GM12878 (cell line): ENCODE measurements at regions not wholly inside any gene's neighbourhood (a gene's known extent, or its start where the extent isn't known, plus 50 kb on each side); places are given as distances from the start of the nearest gene placed in this dataset.

Source experiments
- BRCA1 ChIP-seq: IDR thresholded peaks from 2 replicates; pipeline ENCODE4 v1.6.1; 2011; ENCODE audit warnings: low read depth, low read length, improper control_type of control experiment
- CBX5 ChIP-seq: sonication (generic); IDR thresholded peaks from 2 replicates; pipeline ENCODE4 v1.6.1; 2016; ENCODE audit warnings: low read depth, moderate library complexity, mild to moderate bottlenecking, inconsistent platforms
- CREB1 ChIP-seq: IDR thresholded peaks from 2 replicates; pipeline ENCODE4 v1.6.1; 2012; ENCODE audit warnings: low read depth, mild to moderate bottlenecking, inconsistent platforms
- CTCF ChIP-seq, 3 experiments: IDR thresholded peaks in 2 of 3; conservative IDR thresholded peaks in 1 of 3; 2 replicates each; pipeline ENCODE4 v1.5.1; 2011; ENCODE audit warnings: low read depth in 3 of 3, low read length in 3 of 3, mild to moderate bottlenecking in 3 of 3, control low read depth in 2 of 3, moderate library complexity in 2 of 3, inconsistent platforms in 1 of 3, mixed read lengths in 1 of 3; ENCODE audit not compliant: control insufficient read depth in 2 of 3, insufficient read depth in 1 of 3; ENCODE audit errors: extremely low read depth in 1 of 3
- HDAC6 ChIP-seq: fragments of 200-600 bp; sonication (generic); IDR thresholded peaks from one replicate; pipeline ENCODE4 v1.8.0; 2017; ENCODE audit warnings: antibody characterized with exemption; ENCODE audit not compliant: unreplicated experiment
- JUNB ChIP-seq: IDR thresholded peaks from 2 replicates; pipeline ENCODE4 v1.6.1; 2016; ENCODE audit warnings: antibody characterized with exemption, mild to moderate bottlenecking
- PBX3 ChIP-seq: IDR thresholded peaks from 2 replicates; pipeline ENCODE4 v1.6.1; 2011; ENCODE audit warnings: mild to moderate bottlenecking, low read depth, low read length, moderate library complexity; ENCODE audit not compliant: insufficient replicate concordance
- POLR2A ChIP-seq: IDR thresholded peaks from 2 replicates; pipeline ENCODE4 v1.6.1; 2011; ENCODE audit warnings: low read depth, mild to moderate bottlenecking, low read length
- POLR2AphosphoS2 ChIP-seq: IDR thresholded peaks from 2 replicates; pipeline ENCODE4 v1.6.1; 2011; ENCODE audit warnings: low read depth, mild to moderate bottlenecking, low read length, improper control_type of control experiment, moderate library complexity
- SMAD1 ChIP-seq: fragments of 450-650 bp; IDR thresholded peaks from 2 replicates; pipeline ENCODE4 v1.6.1; 2018; ENCODE audit warnings: mild to moderate bottlenecking, low read depth; ENCODE audit not compliant: partially characterized antibody
- SRF ChIP-seq, 2 experiments: IDR thresholded peaks; 2 replicates each; pipeline ENCODE4 v1.6.1; 2011; ENCODE audit warnings: low read depth in 2 of 2, low read length in 2 of 2, mild to moderate bottlenecking in 1 of 2, moderate library complexity in 1 of 2
- TCF3 ChIP-seq: IDR thresholded peaks from 2 replicates; pipeline ENCODE4 v1.6.1; 2012; ENCODE audit warnings: low read depth, mild to moderate bottlenecking, low read length, borderline replicate concordance; ENCODE audit not compliant: insufficient read depth
- USF1 ChIP-seq: IDR thresholded peaks from 2 replicates; pipeline ENCODE4 v1.6.1; 2011; ENCODE audit warnings: borderline replicate concordance, low read depth, mild to moderate bottlenecking, moderate library complexity, mixed read lengths, low read length; ENCODE audit not compliant: insufficient read depth; ENCODE audit errors: extremely low read length
- ZNF274 ChIP-seq: IDR thresholded peaks from one replicate; pipeline ENCODE4 v1.8.0; 2011; ENCODE audit not compliant: insufficient read length, insufficient read depth

GRCh38 chr1:209104646-209105045 lies 478.9 kb upstream of the CAMK1G start:
- TF ChIP-seq CTCF (IDR thresholded peaks at IDR 0.05 in 2 of 3, conservative IDR thresholded peaks at IDR 0.05 in 1 of 3; ENCODE audit: control insufficient read depth in 2 of 3, extremely low read depth in 1 of 3, insufficient read depth in 1 of 3, low read depth in 3 of 3, low read length in 3 of 3): no peak
- no peak for TF ChIP-seq BRCA1
- TF ChIP-seq PBX3: no peak
- TF ChIP-seq SRF (IDR thresholded peaks at IDR 0.05; ENCODE audit: low read depth in 2 of 2, low read length in 2 of 2): no peak
- TF ChIP-seq TCF3: no peak
- no peak for TF ChIP-seq SMAD1
- no peak for TF ChIP-seq CREB1
- no peak for TF ChIP-seq HDAC6
- TF ChIP-seq USF1: no peak
- no peak for TF ChIP-seq JUNB
- no peak for TF ChIP-seq POLR2AphosphoS2
- TF ChIP-seq POLR2A: no peak
- no peak for TF ChIP-seq CBX5
- no peak for TF ChIP-seq ZNF274
